Hepatocyte (in vitro differentiated cells): ENCODE measurements at regions not wholly inside any gene's neighbourhood (a gene's known extent, or its start where the extent isn't known, plus 50 kb on each side); places are given as distances from the start of the nearest gene placed in this dataset.

ENCODE experiments used
- DNase-seq: peaks from one replicate; pipeline ENCODE4 v3.0.0-alpha.2; 2016; ENCODE audit warnings: low spot score
- H2AFZ ChIP-seq: fragments of 200-600 bp; sonication (generic); 2 replicates; pipeline ENCODE4 v1.6.0; 2016; ENCODE audit warnings: antibody characterized with exemption, mild to moderate bottlenecking
- H3K27ac ChIP-seq: fragments of 200-600 bp; sonication (generic); 2 replicates; pipeline ENCODE4 v1.5.1; 2016; ENCODE audit warnings: mild to moderate bottlenecking
- H3K27me3 ChIP-seq: fragments of 200-600 bp; sonication (generic); 2 replicates; pipeline ENCODE4 v1.6.1; 2016
- H3K36me3 ChIP-seq: fragments of 200-600 bp; sonication (generic); replicated peaks from 2 replicates; pipeline ENCODE4 v1.5.1; 2016; ENCODE audit warnings: low read depth; ENCODE audit not compliant: insufficient read depth
- H3K4me1 ChIP-seq: fragments of 200-600 bp; sonication (generic); 2 replicates; pipeline ENCODE4 v1.5.1; 2016; ENCODE audit warnings: mild to moderate bottlenecking, moderate library complexity; ENCODE audit not compliant: insufficient read depth
- H3K4me2 ChIP-seq: fragments of 200-600 bp; sonication (generic); 2 replicates; pipeline ENCODE4 v1.6.0; 2016
- H3K4me3 ChIP-seq: fragments of 200-600 bp; sonication (generic); 2 replicates; pipeline ENCODE4 v1.5.1; 2016; ENCODE audit warnings: mild to moderate bottlenecking
- H3K79me2 ChIP-seq: fragments of 200-600 bp; sonication (generic); 2 replicates; pipeline ENCODE4 v1.6.0; 2017; ENCODE audit warnings: mild to moderate bottlenecking
- H3K9me2 ChIP-seq: fragments of 200-600 bp; sonication (generic); replicated peaks from 2 replicates; pipeline ENCODE4 v1.6.0; 2017; ENCODE audit warnings: mild to moderate bottlenecking; ENCODE audit not compliant: insufficient read depth
- H3K9me3 ChIP-seq: fragments of 200-600 bp; sonication (generic); 2 replicates; pipeline ENCODE4 v1.5.1; 2016; ENCODE audit warnings: low read depth, mild to moderate bottlenecking
- H4K20me1 ChIP-seq: fragments of 200-600 bp; sonication (generic); 2 replicates; pipeline ENCODE4 v1.6.0; 2016; ENCODE audit warnings: mild to moderate bottlenecking; ENCODE audit not compliant: insufficient read depth, poor library complexity, severe bottlenecking
- EZH2 ChIP-seq: fragments of 200-600 bp; sonication (generic); IDR thresholded peaks from 2 replicates; pipeline ENCODE4 v1.6.1; 2016; ENCODE audit warnings: antibody characterized with exemption, mild to moderate bottlenecking, borderline replicate concordance
- EZH2phosphoT487 ChIP-seq: fragments of 200-600 bp; sonication (generic); IDR thresholded peaks from one replicate; pipeline ENCODE4 v1.6.1; 2018; ENCODE audit warnings: antibody characterized with exemption, mild to moderate bottlenecking, low read depth, moderate library complexity; ENCODE audit not compliant: unreplicated experiment, severe bottlenecking
- WGBS: methylation state at CpG from one replicate; pipeline ENCODE4 v1.1.6; 2016; ENCODE audit warnings: low lambda C conversion rate; ENCODE audit errors: missing lambda C conversion rate; 5-methylcytosine and 5-hydroxymethylcytosine counted together
- TF ChIP-seq, protein P1 (sequence below): fragments of 200-600 bp; sonication (generic); IDR thresholded peaks from 2 replicates; pipeline ENCODE4 v1.5.1; 2016; ENCODE audit warnings: antibody characterized with exemption, mild to moderate bottlenecking; ENCODE audit not compliant: poor library complexity

DNA sequence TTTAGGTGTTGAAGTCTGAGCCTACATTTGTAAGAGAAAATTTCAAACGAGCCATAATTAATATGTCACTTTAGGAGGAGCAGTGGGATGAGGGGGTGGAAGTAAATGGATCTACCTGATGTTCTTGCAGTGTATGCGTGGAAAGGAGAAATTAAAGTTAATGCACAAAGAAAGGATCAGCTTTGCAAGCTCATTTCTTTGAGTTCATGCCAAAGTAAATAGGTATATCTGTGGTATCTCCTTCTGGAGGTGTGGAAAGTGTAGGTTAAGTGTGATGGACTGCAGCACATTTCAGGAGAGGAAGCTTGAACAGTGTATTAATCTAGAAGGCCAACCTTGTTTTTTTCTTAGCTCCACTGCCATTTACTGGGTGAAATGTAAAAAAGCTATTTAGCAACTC is 307.5 kb upstream of the ZEB2 start:
- no peaks in the 10 kb centered on the region for H3K9me3 ChIP-seq
- H3K4me1 ChIP-seq: no peaks in the 10 kb centered on the region
- H3K36me3 ChIP-seq: no peaks in the 10 kb centered on the region
- no peak overlapping the region for H2AFZ ChIP-seq
- no peaks in the 10 kb centered on the region for H3K9me2 ChIP-seq
- no peak for DNase-seq
- H3K27me3 ChIP-seq: no peaks in the 10 kb centered on the region
- TF ChIP-seq, protein P1, sequence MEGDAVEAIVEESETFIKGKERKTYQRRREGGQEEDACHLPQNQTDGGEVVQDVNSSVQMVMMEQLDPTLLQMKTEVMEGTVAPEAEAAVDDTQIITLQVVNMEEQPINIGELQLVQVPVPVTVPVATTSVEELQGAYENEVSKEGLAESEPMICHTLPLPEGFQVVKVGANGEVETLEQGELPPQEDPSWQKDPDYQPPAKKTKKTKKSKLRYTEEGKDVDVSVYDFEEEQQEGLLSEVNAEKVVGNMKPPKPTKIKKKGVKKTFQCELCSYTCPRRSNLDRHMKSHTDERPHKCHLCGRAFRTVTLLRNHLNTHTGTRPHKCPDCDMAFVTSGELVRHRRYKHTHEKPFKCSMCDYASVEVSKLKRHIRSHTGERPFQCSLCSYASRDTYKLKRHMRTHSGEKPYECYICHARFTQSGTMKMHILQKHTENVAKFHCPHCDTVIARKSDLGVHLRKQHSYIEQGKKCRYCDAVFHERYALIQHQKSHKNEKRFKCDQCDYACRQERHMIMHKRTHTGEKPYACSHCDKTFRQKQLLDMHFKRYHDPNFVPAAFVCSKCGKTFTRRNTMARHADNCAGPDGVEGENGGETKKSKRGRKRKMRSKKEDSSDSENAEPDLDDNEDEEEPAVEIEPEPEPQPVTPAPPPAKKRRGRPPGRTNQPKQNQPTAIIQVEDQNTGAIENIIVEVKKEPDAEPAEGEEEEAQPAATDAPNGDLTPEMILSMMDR: no peak
- TF ChIP-seq EZH2 (no peak), EZH2phosphoT487 (no peak)
- no peak overlapping the region for H3K4me2 ChIP-seq
- H3K79me2 ChIP-seq: no peaks in the 10 kb centered on the region
- H3K27ac ChIP-seq: no peak overlapping the region
- no peaks in the 10 kb centered on the region for H4K20me1 ChIP-seq
- 89% methylated on average over 2 of the region's 2 CpGs for whole genome bisulfite sequencing
- no peak overlapping the region for H3K4me3 ChIP-seq

DNA sequence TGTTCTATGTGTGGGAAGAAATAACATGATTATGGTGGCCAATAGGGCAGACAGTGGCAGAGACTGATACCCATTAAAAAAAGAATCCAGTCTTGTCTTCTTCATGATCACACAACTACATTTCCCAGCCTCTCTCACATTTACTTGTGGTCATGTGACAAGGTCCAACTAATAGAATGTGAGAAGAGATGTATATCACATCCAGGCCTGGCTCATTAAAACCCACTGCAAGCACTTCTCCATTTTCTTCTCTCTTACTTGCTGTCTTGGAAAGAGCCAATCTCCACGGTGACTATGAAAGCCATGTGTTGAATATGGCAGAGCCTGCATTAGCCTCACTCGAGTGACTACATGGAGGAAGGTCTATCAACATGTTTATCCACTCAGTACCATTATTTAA is 306.2 kb upstream of the ZEB2 start:
- H3K27ac ChIP-seq: no peak overlapping the region
- no peaks in the 10 kb centered on the region for H3K79me2 ChIP-seq
- DNase-seq: no peak
- H3K4me3 ChIP-seq: no peak overlapping the region
- no peak overlapping the region for H3K4me2 ChIP-seq
- H3K36me3 ChIP-seq: no peaks in the 10 kb centered on the region
- H3K9me3 ChIP-seq: no peaks in the 10 kb centered on the region
- no peaks in the 10 kb centered on the region for H4K20me1 ChIP-seq
- TF ChIP-seq EZH2phosphoT487 (no peak), EZH2 (no peak)
- TF ChIP-seq, protein P1: no peak
- H3K4me1 ChIP-seq: no peaks in the 10 kb centered on the region
- no peak overlapping the region for H2AFZ ChIP-seq
- no peaks in the 10 kb centered on the region for H3K9me2 ChIP-seq
- no peaks in the 10 kb centered on the region for H3K27me3 ChIP-seq
- 76% methylated on average over 2 of the region's 2 CpGs for WGBS

DNA sequence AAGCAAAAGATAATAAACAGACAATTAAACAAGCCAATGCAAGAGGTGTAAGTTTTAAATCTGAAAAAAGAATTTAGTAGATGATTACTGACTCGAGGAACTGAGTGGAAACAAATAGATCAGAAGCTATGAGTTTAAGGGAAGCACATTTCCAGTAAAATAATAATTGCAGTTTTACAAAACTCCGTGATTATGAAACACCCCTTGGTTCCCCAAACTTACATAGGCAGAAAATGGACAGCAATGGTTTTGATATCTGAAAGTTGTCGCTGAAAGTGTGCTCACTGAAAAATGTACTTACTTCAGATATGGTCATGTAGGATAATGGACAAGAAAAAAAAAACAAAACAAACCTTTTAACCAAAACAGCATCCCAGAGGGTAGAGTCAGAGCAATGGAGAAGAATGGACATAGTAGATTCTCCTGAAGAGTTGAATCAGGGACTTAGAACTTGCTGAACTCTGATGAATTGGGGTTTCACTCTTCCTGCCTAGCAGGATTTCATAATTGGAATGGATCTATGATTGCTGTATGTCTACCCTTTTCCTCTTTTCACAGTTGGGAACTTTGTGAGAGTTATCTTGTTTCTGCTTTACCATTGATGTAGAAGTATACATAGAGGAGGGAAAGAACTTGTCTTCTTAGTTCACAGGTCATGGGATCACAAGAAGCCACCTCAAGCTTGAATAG is 305.6 kb upstream of the ZEB2 start:
- H3K27me3 ChIP-seq: no peaks in the 10 kb centered on the region
- no peak for DNase-seq
- H3K4me1 ChIP-seq: no peaks in the 10 kb centered on the region
- H3K79me2 ChIP-seq: no peaks in the 10 kb centered on the region
- no peaks in the 10 kb centered on the region for H4K20me1 ChIP-seq
- H3K9me3 ChIP-seq: no peaks in the 10 kb centered on the region
- H3K4me3 ChIP-seq: no peak overlapping the region
- no peaks in the 10 kb centered on the region for H3K36me3 ChIP-seq
- no peaks in the 10 kb centered on the region for H3K9me2 ChIP-seq
- WGBS: 90% methylated on average over 3 of the region's 3 CpGs
- H3K27ac ChIP-seq: no peak overlapping the region
- H3K4me2 ChIP-seq: no peak overlapping the region
- no peak for TF ChIP-seq EZH2
- TF ChIP-seq, protein P1: no peak
- no peak for TF ChIP-seq EZH2phosphoT487
- no peak overlapping the region for H2AFZ ChIP-seq
